OCI-LY3 (cell line): ENCODE measurements at regions not wholly inside any gene's neighbourhood (a gene's known extent, or its start where the extent isn't known, plus 50 kb on each side); places are given as distances from the start of the nearest gene placed in this dataset.

Experiments used
- CTCF ChIP-seq: fragments of 200-600, 300-600 bp; sonication (generic); IDR thresholded peaks from 2 replicates; pipeline ENCODE4 v1.5.1; 2014; ENCODE audit warnings: antibody characterized with exemption, low read length, low read depth
- EZH2phosphoT487 ChIP-seq: fragments of 200-600 bp; shearing (Covaris generic); IDR thresholded peaks from 2 replicates; pipeline ENCODE4 v1.6.1; 2018; ENCODE audit warnings: antibody characterized with exemption, mixed run types, low read depth

- no peak for TF ChIP-seq CTCF
- TF ChIP-seq EZH2phosphoT487: no peak
These were observed 442.4 kb upstream of the SGCG start for GRCh38 chr13:22738357-22738756.
